ENCODE measurements at regions not wholly inside any gene's neighbourhood (a gene's known extent, or its start where the extent isn't known, plus 50 kb on each side); places are given as distances from the start of the nearest gene placed in this dataset.

- H4K20me1 ChIP-seq (replicated peaks in 1 of 2; ENCODE audit: control insufficient read depth in 1 of 2, insufficient read depth in 2 of 2, low read length in 2 of 2): no peaks in the 10 kb centered on the region
- FAIRE-seq: no peak
- H3K23ac ChIP-seq (ENCODE audit: insufficient read length): no peak overlapping the region
- no peak overlapping the region for H2BK5ac ChIP-seq (ENCODE audit: low read depth, low read length)
- CTCF ChIA-PET (ENCODE audit: partially characterized antibody): interaction anchor here (1.4 to 2.1 kb wide), 2 partner anchors 16 to 256 kb away, joined by 3 to 6 read pairs; no protein-coding TSS in a partner anchor
- H2BK15ac ChIP-seq (ENCODE audit: low read length): no peak overlapping the region
- POLR2A ChIA-PET (ENCODE audit: partially characterized antibody): no interaction called here
- H3K27ac ChIP-seq (ENCODE audit: low read depth, low read length): no peak overlapping the region
- WGBS, 2 experiments (ENCODE audit: extremely low coverage in 1 of 2, insufficient coverage in 1 of 2, insufficient read length in 1 of 2, insufficient replicate concordance in 2 of 2, low coverage in 1 of 2, low lambda C conversion rate in 2 of 2, missing lambda C conversion rate in 1 of 2): 90% methylated on average over 3 of the region's 3 CpGs; no CpG with 5 or more reads in 1 of the 2 experiments
- H2AK5ac ChIP-seq (ENCODE audit: low read depth, low read length): no peak overlapping the region
- no peak overlapping the region for H3K4me3 ChIP-seq (ENCODE audit: extremely low read depth in 1 of 4, insufficient read depth in 2 of 4, low read depth in 3 of 4, low read length in 4 of 4)
- H3K4ac ChIP-seq (replicated peaks; ENCODE audit: insufficient read length, low read depth, low read length): no peak overlapping the region
- H2BK12ac ChIP-seq (ENCODE audit: low read depth, low read length): no peak overlapping the region
- H3K27me3 ChIP-seq (replicated peaks in 1 of 4; ENCODE audit: control insufficient read depth in 3 of 4, extremely low read depth in 1 of 4, insufficient read depth in 3 of 4, low read length in 3 of 4): no peaks in the 10 kb centered on the region
- H4K5ac ChIP-seq (ENCODE audit: insufficient read length, low read depth, low read length): no peak overlapping the region
- H3K4me1 ChIP-seq (replicated peaks in 1 of 4; ENCODE audit: control insufficient read depth in 3 of 4, insufficient read depth in 4 of 4, low read length in 3 of 4): no peaks in the 10 kb centered on the region
- no peak overlapping the region for H3K18ac ChIP-seq (ENCODE audit: extremely low read depth, low read length)
- no peaks in the 10 kb centered on the region for H3K23me2 ChIP-seq (ENCODE audit: low read depth, low read length)
- H3K79me1 ChIP-seq (ENCODE audit: low read depth, low read length): no peaks in the 10 kb centered on the region
- H4K8ac ChIP-seq (ENCODE audit: extremely low read depth, insufficient read depth, low read length): no peak overlapping the region
- DNase-seq (ENCODE audit: low read depth in 1 of 2, low spot score in 2 of 2): no peak
- H3K36me3 ChIP-seq (ENCODE audit: control insufficient read depth in 2 of 4, insufficient read depth in 4 of 4, low read length in 3 of 4): no peaks in the 10 kb centered on the region
- no peak overlapping the region for H3K4me2 ChIP-seq (ENCODE audit: insufficient read depth in 1 of 2, low read depth in 2 of 2, low read length in 2 of 2)
- no peak overlapping the region for H3K9ac ChIP-seq (replicated peaks in 1 of 4; ENCODE audit: extremely low read depth in 1 of 4, low read depth in 3 of 4, low read length in 3 of 4)
- H3K14ac ChIP-seq (ENCODE audit: insufficient read length): no peak overlapping the region
- H4K91ac ChIP-seq (replicated peaks; ENCODE audit: insufficient read length, low read length): no peak overlapping the region
- no peak overlapping the region for H3K56ac ChIP-seq (replicated peaks; ENCODE audit: insufficient read length, low read depth, low read length)
- H2BK20ac ChIP-seq (ENCODE audit: low read length): no peak overlapping the region
- H3K9me3 ChIP-seq (ENCODE audit: insufficient read depth in 2 of 2, low read depth in 1 of 2, low read length in 1 of 2): no peaks in the 10 kb centered on the region
- H2BK120ac ChIP-seq (replicated peaks; ENCODE audit: low read depth, low read length): no peak overlapping the region
- no peaks in the 10 kb centered on the region for H3K79me2 ChIP-seq (ENCODE audit: control insufficient read depth in 1 of 2, insufficient read depth in 2 of 2, low read length in 2 of 2)
- no peak overlapping the region for H2AFZ ChIP-seq (ENCODE audit: low read length)
- TF ChIP-seq CHD2 (IDR thresholded peaks at IDR 0.05; ENCODE audit: low read length) (no peak), HDAC6 (IDR thresholded peaks at IDR 0.05; ENCODE audit: low read depth, low read length) (no peak), CHD1 (IDR thresholded peaks at IDR 0.05; ENCODE audit: low read depth, low read length) (no peak), EZH2 (IDR thresholded peaks at IDR 0.05; ENCODE audit: low read depth, low read length, severe bottlenecking) (no peak), ATF3 (IDR thresholded peaks at IDR 0.05; ENCODE audit: insufficient read depth, low read depth, low read length) (no peak), SIX5 (IDR thresholded peaks at IDR 0.05; ENCODE audit: low read depth, low read length) (no peak), ZNF274 (IDR thresholded peaks at IDR 0.05; ENCODE audit: borderline replicate concordance, extremely low read depth, low read length) (no peak), JUN (IDR thresholded peaks at IDR 0.05; ENCODE audit: low read depth, low read length) (no peak), SIRT6 (IDR thresholded peaks at IDR 0.05; ENCODE audit: low read length) (no peak), TEAD4 (IDR thresholded peaks at IDR 0.05; ENCODE audit: low read depth, low read length) (no peak), CBX5 (IDR thresholded peaks at IDR 0.05; ENCODE audit: low read depth, low read length) (no peak), TAF1 (IDR thresholded peaks at IDR 0.05; ENCODE audit: low read depth, low read length) (no peak)
These were observed 251.5 kb upstream of the RASGEF1B start for GRCh38 chr4:81723019-81723884.

Data from H1 (cell line).